Common myeloid progenitor, CD34-positive (primary cell): ENCODE measurements at regions not wholly inside any gene's neighbourhood (a gene's known extent, or its start where the extent isn't known, plus 50 kb on each side); places are given as distances from the start of the nearest gene placed in this dataset.

ENCODE experiments used
- CTCF ChIA-PET: fragments of 350-600 bp; sonication (Branson Sonifier 250); formaldehyde crosslinking; loops from one replicate; lab custom pipeline; 2021; ENCODE audit warnings: antibody characterized with exemption; lab: Charles Lee
- POLR2A ChIA-PET: fragments of 350-600 bp; sonication (Branson Sonifier 250); formaldehyde crosslinking; loops from one replicate; lab custom pipeline; 2021; ENCODE audit warnings: antibody characterized with exemption; lab: Charles Lee
- DNase-seq, 3 donors: peaks; one replicate each; pipeline versions ENCODE4 v3.0.0 to v3.0.0-alpha.2; 2013
- H3K27ac ChIP-seq, 2 experiments: 1 replicate in 1 of 2; 2 replicates in 1 of 2; pipeline ENCODE4 v1.7.0; 2013; ENCODE audit warnings: inconsistent platforms in 2 of 2, low read length in 2 of 2, mild to moderate bottlenecking in 2 of 2, low read depth in 1 of 2, moderate library complexity in 1 of 2; ENCODE audit not compliant: severe bottlenecking in 2 of 2, insufficient read depth in 1 of 2, poor library complexity in 1 of 2
- H3K27me3 ChIP-seq, 5 experiments: replicated peaks in 2 of 5; 1 replicate in 3 of 5; 2 replicates in 2 of 5; pipeline versions ENCODE4 v1.6.1 to v1.7.0; 2013; ENCODE audit warnings: low read length in 4 of 5, mild to moderate bottlenecking in 2 of 5, moderate library complexity in 2 of 5, inconsistent platforms in 1 of 5; ENCODE audit not compliant: insufficient read depth in 5 of 5, control insufficient read depth in 4 of 5
- H3K36me3 ChIP-seq, 4 experiments: 1 replicate in 2 of 4; 2 replicates in 2 of 4; pipeline versions ENCODE4 v1.6.1 to v1.7.0; 2013; ENCODE audit warnings: low read length in 3 of 4, control low read depth in 1 of 4, mild to moderate bottlenecking in 1 of 4; ENCODE audit not compliant: control insufficient read depth in 4 of 4, insufficient read depth in 4 of 4
- H3K4me1 ChIP-seq, 4 experiments: 1 replicate in 3 of 4; 2 replicates in 1 of 4; pipeline versions ENCODE4 v1.6.1 to v1.7.1; 2013; ENCODE audit warnings: low read length in 3 of 4, mild to moderate bottlenecking in 3 of 4, control low read depth in 1 of 4, inconsistent platforms in 1 of 4, moderate library complexity in 1 of 4; ENCODE audit not compliant: control insufficient read depth in 4 of 4, insufficient read depth in 4 of 4; ENCODE audit errors: control extremely low read depth in 1 of 4
- H3K4me3 ChIP-seq, 7 experiments: 1 replicate in 4 of 7; 2 replicates in 3 of 7; pipeline versions ENCODE4 v1.5.1 to v1.7.0; 2013; ENCODE audit warnings: mild to moderate bottlenecking in 7 of 7, low read length in 6 of 7, moderate library complexity in 6 of 7, inconsistent platforms in 2 of 7, low read depth in 2 of 7, control low read depth in 1 of 7; ENCODE audit not compliant: insufficient read depth in 4 of 7, control insufficient read depth in 1 of 7; ENCODE audit errors: extremely low read depth in 1 of 7
- H3K9me3 ChIP-seq, 5 experiments: 1 replicate in 4 of 5; 2 replicates in 1 of 5; pipeline versions ENCODE4 v1.6.1 to v1.7.1; 2013; ENCODE audit warnings: low read length in 4 of 5, mild to moderate bottlenecking in 2 of 5, inconsistent platforms in 1 of 5, low read depth in 1 of 5, moderate library complexity in 1 of 5; ENCODE audit not compliant: control insufficient read depth in 4 of 5, insufficient read depth in 2 of 5; ENCODE audit errors: control extremely low read depth in 1 of 5
- WGBS: methylation state at CpG from one replicate; pipeline ENCODE4 v1.1.5; 2013; ENCODE audit not compliant: insufficient coverage; 5-methylcytosine and 5-hydroxymethylcytosine counted together

DNA sequence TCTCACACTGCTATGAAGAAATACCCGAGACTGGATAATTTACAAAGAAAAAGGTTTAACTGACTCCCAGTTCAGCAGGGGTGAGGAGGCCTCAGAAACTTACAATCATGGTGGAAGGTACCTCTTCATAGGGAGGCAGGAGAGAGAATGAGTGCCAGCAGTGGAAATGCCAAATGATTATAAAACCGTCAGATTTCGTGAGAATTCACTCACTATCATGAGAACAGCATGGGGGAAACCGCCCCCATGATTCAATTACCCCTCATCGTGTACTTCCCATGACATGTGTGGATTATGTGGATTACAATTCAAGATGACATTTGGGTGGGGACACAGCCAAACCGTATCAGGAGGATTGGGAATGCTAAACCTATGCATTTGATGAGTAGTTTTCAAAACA lies 380.3 kb upstream of the SPHKAP start:
- DNase-seq, result no peak
- WGBS, result 92% methylated on average over 5 of the region's 6 CpGs
- Histone ChIP-seq H3K36me3 (no peaks in the 10 kb centered on the region), H3K27me3 (no peaks in the 10 kb centered on the region), H3K4me1 (no peaks in the 10 kb centered on the region), H3K4me3 (no peak overlapping the region), H3K9me3 (no peaks in the 10 kb centered on the region), H3K27ac (no peak overlapping the region)
- CTCF ChIA-PET, result interaction anchor here (0.7 kb wide), 1 partner anchor 68 kb away, joined by 3 read pairs; no protein-coding TSS in a partner anchor
- POLR2A ChIA-PET, result no interaction called here

DNA sequence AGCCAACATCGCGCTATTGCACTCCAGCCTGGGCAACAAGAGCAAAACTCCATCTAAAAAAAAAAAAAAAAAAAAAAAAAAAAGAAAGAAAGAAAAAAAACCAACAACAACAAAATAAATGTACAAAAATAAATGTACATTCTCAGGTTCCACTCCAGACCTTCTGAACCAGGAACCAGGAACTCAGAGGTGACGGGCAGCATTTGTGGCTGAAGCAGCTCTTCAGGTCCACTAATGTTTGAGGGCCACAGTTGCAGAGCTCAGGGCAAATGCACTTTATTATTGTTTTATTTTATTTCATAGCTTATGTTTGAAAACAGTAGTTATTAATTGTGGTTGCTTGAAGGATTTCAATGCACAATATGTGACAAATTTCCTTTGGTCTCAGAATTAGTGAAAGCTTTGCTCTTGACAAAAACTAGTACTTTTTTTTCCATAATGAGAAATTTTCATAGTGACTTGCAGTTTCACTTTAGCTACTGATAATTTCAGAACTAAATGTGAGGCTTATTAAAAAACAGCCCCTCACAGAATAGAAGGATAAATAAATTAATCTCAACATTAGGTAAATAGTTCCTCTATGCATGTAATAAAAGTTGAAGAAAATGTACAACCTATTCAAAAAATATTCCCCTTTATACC lies 378.4 kb upstream of the SPHKAP start:
- CTCF ChIA-PET, result no interaction called here

DNA sequence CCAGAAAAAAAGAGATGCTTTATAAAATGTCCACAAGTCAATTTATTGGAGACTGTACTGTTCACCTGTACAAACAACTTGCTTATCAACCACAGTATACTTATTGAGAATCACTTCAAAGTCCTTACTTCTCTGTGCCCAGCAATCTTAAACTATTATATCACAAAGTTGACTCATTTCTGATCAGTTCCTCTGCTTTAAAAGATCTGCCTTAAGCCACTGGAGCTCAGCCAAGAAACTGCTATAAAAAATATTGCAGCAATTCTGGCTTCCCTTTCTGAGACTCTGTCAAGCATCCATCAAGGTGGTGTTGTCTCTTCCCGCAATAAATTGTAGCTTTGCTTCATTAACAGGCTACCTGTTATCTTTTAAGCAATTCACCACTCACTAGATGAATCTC lies 375.2 kb upstream of the SPHKAP start:
- Histone ChIP-seq H3K4me3 (no peak overlapping the region), H3K4me1 (no peaks in the 10 kb centered on the region), H3K9me3 (no peaks in the 10 kb centered on the region), H3K36me3 (no peaks in the 10 kb centered on the region), H3K27ac (no peak overlapping the region), H3K27me3 (no peaks in the 10 kb centered on the region)
- WGBS, result no CpG with 5 or more reads among the region's 1 CpG
- POLR2A ChIA-PET, result no interaction called here
- DNase-seq, result no peak
- CTCF ChIA-PET, result no interaction called here

More for the DNA sequence above, 378.4 kb upstream of the SPHKAP start:
- DNase-seq, result no peak
- Histone ChIP-seq H3K9me3 (no peaks in the 10 kb centered on the region), H3K4me1 (no peaks in the 10 kb centered on the region), H3K27ac (no peak overlapping the region), H3K36me3 (no peaks in the 10 kb centered on the region), H3K4me3 (no peak overlapping the region), H3K27me3 (no peaks in the 10 kb centered on the region)
- POLR2A ChIA-PET, result no interaction called here
- 100% methylated on average over 1 of the region's 3 CpGs for WGBS

DNA sequence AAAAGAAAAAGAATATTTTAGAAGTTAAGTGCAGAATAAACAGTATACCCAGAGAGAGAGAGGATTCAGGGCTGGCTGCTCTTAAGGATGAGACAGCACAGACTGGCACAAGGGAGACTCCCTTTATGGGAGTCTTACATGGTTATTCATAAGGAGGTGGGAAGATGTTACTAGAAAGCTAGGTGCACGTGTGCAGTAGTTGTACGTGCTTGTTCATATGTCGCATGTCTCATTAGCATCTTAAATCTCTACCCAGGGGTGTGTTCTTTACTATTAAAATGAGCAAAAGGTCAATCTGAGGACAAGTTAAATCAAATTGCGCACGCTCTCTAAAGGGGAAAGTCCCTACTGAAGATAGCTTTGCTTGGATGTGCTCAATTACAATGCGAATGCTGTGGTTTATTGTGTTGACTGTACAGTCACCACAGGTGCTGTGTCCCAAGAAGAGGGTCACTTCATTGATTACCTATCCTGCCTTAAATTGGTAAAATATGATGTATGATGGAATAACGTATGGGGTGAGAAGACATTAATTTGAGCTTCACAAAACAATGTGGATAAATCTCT lies 368.0 kb upstream of the SPHKAP start:
- Histone ChIP-seq H3K9me3 (peaks cover 0 to 3% (median 0%) of the 10 kb centered on the region in 5 experiments), H3K4me1 (no peaks in the 10 kb centered on the region), H3K27ac (no peak overlapping the region), H3K4me3 (no peak overlapping the region), H3K36me3 (no peaks in the 10 kb centered on the region), H3K27me3 (no peaks in the 10 kb centered on the region)
- WGBS, result 98% methylated on average over 6 of the region's 7 CpGs
- DNase-seq, result no peak
- POLR2A ChIA-PET, result no interaction called here
- CTCF ChIA-PET, result no interaction called here

DNA sequence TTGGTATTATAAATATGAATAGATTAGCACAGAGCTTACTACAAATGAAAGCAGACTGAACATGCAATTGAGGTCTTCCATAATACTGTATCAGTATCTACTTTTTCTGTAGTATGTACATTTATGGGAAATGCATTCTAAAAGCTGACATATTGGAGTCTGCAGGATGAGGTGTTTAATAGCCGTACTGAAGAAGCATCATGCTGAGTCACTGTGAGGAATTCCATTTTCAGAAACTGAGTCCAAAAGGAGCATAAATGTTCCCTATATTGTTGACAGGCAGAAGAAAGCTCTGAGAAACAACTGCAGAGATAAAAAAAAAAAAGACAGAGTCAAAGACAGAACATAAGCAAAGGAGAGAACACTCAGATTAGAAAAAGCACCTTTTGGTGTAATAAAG lies 366.7 kb upstream of the SPHKAP start:
- CTCF ChIA-PET, result no interaction called here
- WGBS, result 100% methylated on average over 1 of the region's 1 CpG

DNA sequence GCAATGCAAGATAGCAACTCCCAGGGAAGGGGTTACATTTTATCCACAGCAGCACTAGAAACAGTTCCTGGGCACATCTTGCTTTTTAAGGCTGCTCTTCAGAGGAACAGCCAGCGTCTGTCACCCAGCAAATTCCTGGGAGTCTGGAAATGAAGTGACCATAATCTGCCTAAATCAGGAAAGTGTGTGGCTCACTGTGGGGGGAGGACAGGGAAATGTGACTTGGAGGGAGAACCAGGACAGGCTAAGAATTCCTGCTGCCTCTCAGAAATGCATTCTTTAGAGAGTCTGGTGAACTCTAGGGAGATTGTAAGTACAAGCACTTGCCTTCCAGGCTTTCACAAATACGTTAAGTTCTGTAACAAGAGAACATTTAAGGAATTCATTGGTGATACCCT lies 364.3 kb upstream of the SPHKAP start:
- ChIA-PET CTCF (no interaction called here), POLR2A (no interaction called here)
- Histone ChIP-seq H3K36me3 (no peaks in the 10 kb centered on the region), H3K9me3 (peaks cover 0 to 2% (median 0%) of the 10 kb centered on the region in 5 experiments), H3K4me3 (no peak overlapping the region), H3K27me3 (no peaks in the 10 kb centered on the region), H3K4me1 (no peaks in the 10 kb centered on the region), H3K27ac (no peak overlapping the region)
- whole genome bisulfite sequencing, result 100% methylated on average over 2 of the region's 2 CpGs
- DNase-seq, result no peak

More for the DNA sequence above, 366.7 kb upstream of the SPHKAP start:
- Histone ChIP-seq H3K4me3 (no peak overlapping the region), H3K4me1 (no peaks in the 10 kb centered on the region), H3K27ac (no peak overlapping the region), H3K9me3 (peaks cover 0 to 3% (median 0%) of the 10 kb centered on the region in 5 experiments), H3K27me3 (no peaks in the 10 kb centered on the region), H3K36me3 (no peaks in the 10 kb centered on the region)
- POLR2A ChIA-PET, result no interaction called here
- DNase-seq, result no peak

DNA sequence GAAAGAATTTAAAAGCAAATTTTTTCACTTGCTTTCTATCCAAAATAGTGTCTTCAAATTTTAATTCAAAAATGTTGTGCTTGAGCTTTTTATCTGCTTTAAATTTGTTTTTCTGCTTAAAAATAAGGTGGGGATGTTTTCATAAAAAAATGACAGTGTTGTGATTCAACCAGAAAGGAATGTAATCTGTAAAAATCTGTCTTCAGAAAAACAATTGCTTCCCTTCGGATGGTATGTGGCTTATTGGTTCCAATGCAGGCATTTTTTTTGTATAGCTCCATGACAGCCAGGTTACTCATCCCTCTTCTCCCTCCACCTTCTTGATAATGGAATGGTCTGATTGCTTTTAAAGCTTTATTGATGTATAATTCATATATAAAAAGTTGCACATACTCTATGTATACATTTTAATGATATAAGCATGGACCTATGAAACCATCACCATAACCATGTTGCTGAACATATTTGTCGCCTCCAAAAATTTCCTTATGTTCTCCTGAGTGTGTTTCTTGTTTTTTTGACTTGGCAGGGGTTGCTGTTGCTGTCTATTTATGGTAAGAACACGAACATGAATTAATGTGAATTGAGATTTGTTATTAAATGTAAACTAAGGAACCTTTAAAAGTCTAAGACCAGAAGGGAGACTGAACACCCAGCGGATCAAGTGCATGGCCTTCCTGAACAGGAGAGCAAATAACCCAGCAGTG lies 363.7 kb upstream of the SPHKAP start:
- ChIA-PET POLR2A (no interaction called here), CTCF (interaction anchor here (1.3 kb wide), 1 partner anchor 14 kb away, joined by 3 read pairs; no protein-coding TSS in a partner anchor)
- H3K4me3 ChIP-seq, result no peak overlapping the region
- no peak overlapping the region for H3K27ac ChIP-seq
- no peaks in the 10 kb centered on the region for H3K4me1 ChIP-seq
- H3K9me3 ChIP-seq, result peaks cover 0 to 2% (median 0%) of the 10 kb centered on the region in 5 experiments
- WGBS, result 66% methylated on average over 2 of the region's 4 CpGs
- no peak for DNase-seq
- no peaks in the 10 kb centered on the region for H3K36me3 ChIP-seq
- no peaks in the 10 kb centered on the region for H3K27me3 ChIP-seq
